ENCODE measurements at regions not wholly inside any gene's neighbourhood (a gene's known extent, or its start where the extent isn't known, plus 50 kb on each side); places are given as distances from the start of the nearest gene placed in this dataset.

DNA sequence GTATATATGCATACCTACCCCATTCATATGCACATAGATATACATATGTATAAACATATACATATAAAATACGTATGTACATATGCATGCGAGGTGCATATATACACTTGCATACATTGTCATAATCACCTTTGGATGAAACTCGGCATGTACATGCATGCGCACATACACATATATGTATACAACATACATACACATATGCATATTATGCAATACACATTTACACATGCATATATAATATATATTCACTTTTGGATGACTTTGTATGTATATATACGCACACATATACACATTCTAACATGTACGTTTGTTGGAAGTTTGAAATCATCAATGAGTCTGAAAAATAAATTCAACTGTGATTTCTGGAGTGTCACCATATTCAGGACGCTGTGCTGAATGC lies 401.6 kb upstream of the TBX3 start:
- FAIRE-seq, result no peak
- H4K8ac ChIP-seq (ENCODE audit: extremely low read depth, insufficient read depth, low read length), result no peak overlapping the region
- ChIA-PET POLR2A (ENCODE audit: partially characterized antibody) (no interaction called here), CTCF (ENCODE audit: partially characterized antibody) (no interaction called here)
- no peak overlapping the region for H2AFZ ChIP-seq (ENCODE audit: low read length)
- no peak overlapping the region for H2BK120ac ChIP-seq (replicated peaks; ENCODE audit: low read depth, low read length)
- H3K14ac ChIP-seq (ENCODE audit: insufficient read length), result no peak overlapping the region
- no peaks in the 10 kb centered on the region for H3K27me3 ChIP-seq (replicated peaks in 1 of 4; ENCODE audit: control insufficient read depth in 3 of 4, extremely low read depth in 1 of 4, insufficient read depth in 3 of 4, low read length in 3 of 4)
- H3K18ac ChIP-seq (ENCODE audit: extremely low read depth, low read length), result no peak overlapping the region
- H3K4me3 ChIP-seq (ENCODE audit: extremely low read depth in 1 of 4, insufficient read depth in 2 of 4, low read depth in 3 of 4, low read length in 4 of 4), result no peak overlapping the region
- H3K4ac ChIP-seq (replicated peaks; ENCODE audit: insufficient read length, low read depth, low read length), result no peak overlapping the region
- H3K9ac ChIP-seq (replicated peaks in 1 of 4; ENCODE audit: extremely low read depth in 1 of 4, low read depth in 3 of 4, low read length in 3 of 4), result no peak overlapping the region
- no peak for DNase-seq (ENCODE audit: low read depth in 1 of 2, low spot score in 2 of 2)
- H2BK20ac ChIP-seq (ENCODE audit: low read length), result no peak overlapping the region
- H3K4me1 ChIP-seq (replicated peaks in 1 of 4; ENCODE audit: control insufficient read depth in 3 of 4, insufficient read depth in 4 of 4, low read length in 3 of 4), result no peaks in the 10 kb centered on the region
- no peaks in the 10 kb centered on the region for H4K20me1 ChIP-seq (replicated peaks in 1 of 2; ENCODE audit: control insufficient read depth in 1 of 2, insufficient read depth in 2 of 2, low read length in 2 of 2)
- H2BK12ac ChIP-seq (ENCODE audit: low read depth, low read length), result no peak overlapping the region
- H3K27ac ChIP-seq (ENCODE audit: low read depth, low read length), result no peak overlapping the region
- no peak overlapping the region for H3K56ac ChIP-seq (replicated peaks; ENCODE audit: insufficient read length, low read depth, low read length)
- H3K23me2 ChIP-seq (ENCODE audit: low read depth, low read length), result no peaks in the 10 kb centered on the region
- H3K36me3 ChIP-seq (ENCODE audit: control insufficient read depth in 2 of 4, insufficient read depth in 4 of 4, low read length in 3 of 4), result no peaks in the 10 kb centered on the region
- H3K23ac ChIP-seq (ENCODE audit: insufficient read length), result no peak overlapping the region
- WGBS, 2 experiments (ENCODE audit: extremely low coverage in 1 of 2, insufficient coverage in 1 of 2, insufficient read length in 1 of 2, insufficient replicate concordance in 2 of 2, low coverage in 1 of 2, low lambda C conversion rate in 2 of 2, missing lambda C conversion rate in 1 of 2), result 92% methylated on average over 7 of the region's 7 CpGs; no CpG with 5 or more reads in 1 of the 2 experiments
- H3K79me1 ChIP-seq (ENCODE audit: low read depth, low read length), result no peaks in the 10 kb centered on the region
- no peaks in the 10 kb centered on the region for H3K9me3 ChIP-seq (ENCODE audit: insufficient read depth in 2 of 2, low read depth in 1 of 2, low read length in 1 of 2)
- no peak overlapping the region for H2BK5ac ChIP-seq (ENCODE audit: low read depth, low read length)
- no peak overlapping the region for H4K5ac ChIP-seq (ENCODE audit: insufficient read length, low read depth, low read length)
- H3K79me2 ChIP-seq (ENCODE audit: control insufficient read depth in 1 of 2, insufficient read depth in 2 of 2, low read length in 2 of 2), result no peaks in the 10 kb centered on the region
- no peak overlapping the region for H2AK5ac ChIP-seq (ENCODE audit: low read depth, low read length)
- no peak overlapping the region for H4K91ac ChIP-seq (replicated peaks; ENCODE audit: insufficient read length, low read length)
- no peak for TF ChIP-seq ASH2L (IDR thresholded peaks at IDR 0.05; ENCODE audit: low read length)
- TF ChIP-seq TCF12 (IDR thresholded peaks at IDR 0.05; ENCODE audit: low read depth, low read length), result no peak
- no peak for TF ChIP-seq KDM4A (IDR thresholded peaks at IDR 0.05; ENCODE audit: low read depth, low read length, severe bottlenecking)
- no peak for TF ChIP-seq EP300 (IDR thresholded peaks at IDR 0.05; ENCODE audit: borderline replicate concordance in 1 of 2, low read depth in 2 of 2, low read length in 2 of 2)
- no peak for TF ChIP-seq RNF2 (IDR thresholded peaks at IDR 0.05; ENCODE audit: borderline replicate concordance, low read depth, low read length, missing control alignments, poor library complexity, severe bottlenecking)
- no peak for TF ChIP-seq TAF1 (IDR thresholded peaks at IDR 0.05; ENCODE audit: low read depth, low read length)
- TF ChIP-seq EGR1 (IDR thresholded peaks at IDR 0.05; ENCODE audit: borderline replicate concordance, low read depth, low read length), result no peak
- TF ChIP-seq FOSL1 (IDR thresholded peaks at IDR 0.05; ENCODE audit: insufficient read depth, low read depth, low read length), result no peak
- no peak for TF ChIP-seq SP2 (IDR thresholded peaks at IDR 0.05; ENCODE audit: low read length)
- no peak for TF ChIP-seq RBBP5 (IDR thresholded peaks at IDR 0.05; ENCODE audit: borderline replicate concordance, low read depth, low read length)
- no peak for TF ChIP-seq BACH1 (IDR thresholded peaks at IDR 0.05; ENCODE audit: low read length)
- TF ChIP-seq CTBP2 (IDR thresholded peaks at IDR 0.05; ENCODE audit: borderline replicate concordance, insufficient read depth, insufficient read length, low read length), result no peak
- no peak for TF ChIP-seq SRF (IDR thresholded peaks at IDR 0.05; ENCODE audit: low read depth, low read length)
- H3K4me2 ChIP-seq (ENCODE audit: insufficient read depth in 1 of 2, low read depth in 2 of 2, low read length in 2 of 2), result no peak overlapping the region
- H2BK15ac ChIP-seq (ENCODE audit: low read length), result no peak overlapping the region

Measured in H1 (cell line).